IPS DF 4.7 (cell line): ENCODE measurements at regions not wholly inside any gene's neighbourhood (a gene's known extent, or its start where the extent isn't known, plus 50 kb on each side); places are given as distances from the start of the nearest gene placed in this dataset.

Experiments used
- DNase-seq: peaks from one replicate; pipeline ENCODE4 v3.0.0-alpha.2; 2013; ENCODE audit warnings: low spot score; ENCODE audit errors: extremely low read depth

DNA sequence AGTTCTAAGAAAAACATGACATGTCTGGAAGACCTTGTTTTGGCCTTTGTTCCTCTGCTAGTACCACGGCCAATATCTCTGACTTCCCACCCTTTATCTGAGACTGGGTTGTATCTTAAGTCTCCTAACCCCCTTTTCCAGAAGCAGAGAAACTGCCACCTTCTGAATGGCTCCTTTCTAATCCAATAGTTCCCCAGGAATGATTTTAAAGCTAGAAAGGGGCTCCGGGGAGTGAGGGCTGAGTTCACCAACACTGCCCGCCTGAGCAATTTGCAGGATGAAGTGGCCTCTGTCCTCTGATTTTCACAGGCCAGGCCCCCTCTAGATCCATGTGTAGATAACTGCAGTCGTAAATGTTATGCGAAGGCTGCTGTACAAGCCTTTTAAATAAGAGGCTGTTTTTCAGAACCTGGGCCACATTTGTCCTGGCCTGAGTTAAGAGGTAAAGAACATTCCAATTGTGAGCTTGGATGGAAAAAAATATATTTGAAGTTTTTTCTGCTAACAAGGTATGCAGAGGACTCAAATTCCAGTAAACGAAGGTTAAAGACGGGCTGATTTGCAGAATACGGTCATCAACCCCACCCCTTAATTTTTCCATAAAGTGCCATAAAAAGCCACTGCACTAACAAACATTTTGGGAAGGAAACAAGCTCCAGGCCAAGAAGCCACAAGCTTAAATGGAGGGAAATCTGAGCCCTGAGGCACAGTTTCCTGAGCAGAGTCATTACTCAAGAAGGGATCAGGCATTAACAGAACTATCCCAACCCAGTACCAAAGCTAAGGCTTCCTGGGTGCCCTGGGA, 117.0 kb upstream of the MAF start:
- no peak for DNase-seq

- no peak for DNase-seq
Observed at GRCh38 chr16:79716645-79717332, 116.3 kb upstream of the MAF start.

GRCh38 chr16:79715061-79715460, 114.5 kb upstream of the MAF start:
- no peak for DNase-seq

DNA sequence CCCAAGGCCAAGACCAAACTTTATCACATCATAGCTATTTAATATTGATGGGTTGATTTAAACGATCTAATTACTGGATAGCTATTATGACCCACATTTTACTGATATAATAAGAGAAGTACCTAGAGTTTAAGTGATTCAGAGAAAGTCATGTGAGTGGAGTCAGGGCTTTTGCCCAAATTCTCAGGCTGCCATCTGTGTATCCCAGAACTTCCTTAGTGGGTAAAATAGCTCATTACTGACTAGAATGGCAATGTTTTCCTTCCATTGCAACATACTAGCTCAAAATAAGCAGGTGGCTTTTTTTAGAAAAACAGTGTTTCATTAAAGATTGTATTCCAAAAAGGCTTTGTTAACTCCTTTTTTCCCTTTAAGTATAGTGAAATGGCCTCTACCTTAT, 113.9 kb upstream of the MAF start:
- no peak for DNase-seq

- DNase-seq = no peak
Observed at GRCh38 chr16:79713609-79714309, 113.2 kb upstream of the MAF start.

DNA sequence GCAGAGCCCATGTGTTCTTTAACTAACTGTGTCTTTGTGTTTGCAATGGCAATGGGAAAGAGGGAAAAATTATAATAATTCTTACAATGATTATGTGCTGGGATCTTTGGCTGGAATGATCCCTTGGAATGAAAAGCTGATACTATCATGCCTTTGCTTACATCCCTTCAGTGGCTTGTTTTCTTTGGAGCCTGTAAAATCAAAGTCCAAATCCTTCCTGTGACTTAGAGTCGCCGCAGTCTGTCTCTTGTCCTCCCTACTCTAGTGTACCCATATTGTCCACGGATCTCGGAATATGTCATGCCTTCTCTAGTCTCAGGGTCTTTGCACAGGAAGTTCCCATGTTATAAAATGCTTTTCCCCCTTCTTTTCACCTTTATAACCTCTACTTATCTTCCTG, 111.7 kb upstream of the MAF start:
- no peak for DNase-seq

GRCh38 chr16:79707876-79708275, 107.3 kb upstream of the MAF start:
- DNase-seq = no peak

GRCh38 chr16:79703066-79703465, 102.5 kb upstream of the MAF start:
- DNase-seq = no peak

- DNase-seq = no peak
Observed at GRCh38 chr16:79698341-79698753, 97.8 kb upstream of the MAF start.

DNA sequence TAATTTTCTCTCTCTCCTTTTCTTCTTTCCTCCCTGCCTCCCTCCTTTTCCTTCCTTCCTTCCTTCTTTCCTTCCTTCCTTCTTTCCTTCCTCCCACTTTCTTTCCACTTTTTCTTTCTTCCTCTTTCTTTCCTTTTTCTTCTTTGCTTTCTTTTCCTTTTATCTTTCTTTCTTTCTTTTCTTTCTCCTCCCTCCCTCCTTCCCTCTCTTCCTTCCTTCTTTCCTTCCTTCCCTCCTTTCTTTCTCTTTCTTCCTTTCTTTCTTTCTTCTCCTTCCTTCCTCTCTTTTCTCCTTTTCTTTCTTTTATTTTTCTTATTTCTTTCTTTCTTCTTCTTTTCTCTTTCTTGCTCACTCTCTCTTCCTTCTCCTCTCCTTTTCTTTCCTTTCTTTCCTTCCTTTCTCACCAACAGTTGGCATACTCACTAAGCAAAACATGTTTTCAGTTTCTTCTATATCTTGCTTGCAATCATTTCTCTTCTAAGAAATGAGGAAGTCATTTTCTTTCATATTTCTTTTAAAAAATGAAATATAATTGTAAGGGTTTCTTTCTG, 97.1 kb upstream of the MAF start:
- no peak for DNase-seq

- no peak for DNase-seq
Observed at GRCh38 chr16:79691007-79691406, 90.5 kb upstream of the MAF start.

DNA sequence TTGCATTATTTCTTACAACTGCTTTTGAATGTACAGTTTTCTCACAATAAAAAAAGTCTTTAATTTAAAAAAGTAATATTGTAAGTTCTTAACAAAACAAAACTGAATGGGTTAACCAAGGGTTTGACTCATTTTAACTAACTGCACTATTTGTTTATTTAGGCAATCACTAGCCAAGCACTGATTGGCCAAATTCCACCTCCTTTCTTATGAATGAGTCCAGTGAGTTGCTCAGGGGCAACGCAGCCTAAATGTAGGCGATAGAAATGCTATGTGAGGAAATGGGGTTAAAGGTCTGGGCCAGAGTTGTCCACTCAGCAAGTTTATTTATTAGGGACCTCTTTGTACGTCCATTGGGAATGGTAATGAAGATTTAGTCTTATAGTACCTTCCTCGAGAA, 89.6 kb upstream of the MAF start:
- no peak for DNase-seq

GRCh38 chr16:79687249-79688130, 87.0 kb upstream of the MAF start:
- DNase-seq = no peak

DNA sequence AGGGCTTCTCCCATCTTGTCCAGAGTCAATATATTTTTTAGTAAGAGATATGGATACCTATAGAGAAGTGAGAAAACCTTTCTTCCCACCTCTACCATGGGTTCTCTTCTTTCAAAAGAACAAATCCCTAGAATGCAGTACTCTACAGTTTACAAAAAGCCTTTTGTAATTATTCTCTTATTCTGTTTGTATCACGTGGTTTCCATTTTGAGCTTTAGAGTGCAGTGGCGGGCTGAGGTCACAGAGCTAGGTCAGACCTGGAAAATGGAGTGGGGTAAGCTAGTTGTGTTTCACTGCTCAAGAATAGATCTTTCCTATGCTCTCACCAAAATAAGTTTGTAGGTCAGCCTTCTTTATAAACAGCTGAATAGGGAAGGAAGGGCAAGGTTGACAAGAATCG, 85.3 kb upstream of the MAF start:
- no peak for DNase-seq

GRCh38 chr16:79679334-79679733, 78.8 kb upstream of the MAF start:
- DNase-seq = no peak

- DNase-seq = no peak
Observed at GRCh38 chr16:79677799-79678530, 77.4 kb upstream of the MAF start.

DNA sequence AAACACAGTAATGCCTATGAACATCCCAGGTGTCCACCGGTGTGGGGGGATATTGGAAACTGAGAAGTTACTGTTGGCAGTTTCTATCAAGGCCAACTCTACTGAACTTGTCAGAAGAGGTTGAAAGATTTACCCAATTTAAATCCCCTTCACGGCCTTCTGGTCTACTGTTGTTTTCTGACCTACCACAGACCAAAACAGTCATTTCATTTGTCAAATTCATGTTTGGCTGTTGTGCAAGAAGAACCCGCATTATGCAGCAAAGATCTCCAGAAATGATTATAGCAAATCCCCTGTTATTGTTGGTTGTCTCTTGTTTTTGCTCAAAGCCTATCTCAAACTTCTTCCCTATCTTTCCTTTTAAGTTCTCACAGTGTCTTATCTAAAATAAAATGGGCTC, 73.1 kb upstream of the MAF start:
- DNase-seq = no peak

DNA sequence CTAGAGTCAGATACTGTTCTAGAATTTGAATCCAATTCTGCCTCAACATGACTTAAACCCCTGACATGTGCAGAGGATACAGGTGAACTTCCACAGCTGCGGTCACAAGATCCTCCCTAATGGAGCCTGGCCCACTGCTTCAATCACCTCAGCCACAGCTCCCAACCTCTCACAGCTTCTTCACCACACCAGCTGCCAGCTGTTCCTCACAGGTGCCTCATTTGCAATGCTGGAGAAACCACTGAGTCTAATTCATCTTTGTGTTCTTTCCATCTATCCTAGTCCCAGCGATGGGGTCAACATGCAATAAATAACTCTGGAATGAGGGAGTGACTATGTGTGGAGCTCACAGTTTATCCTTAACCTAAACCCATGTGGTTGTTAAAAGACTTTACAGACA, 72.0 kb upstream of the MAF start:
- DNase-seq = no peak

GRCh38 chr16:79668502-79668901, 68.0 kb upstream of the MAF start:
- DNase-seq = no peak

- DNase-seq = no peak
Observed at GRCh38 chr16:79665970-79666369, 65.4 kb upstream of the MAF start.
